Panc1 (cell line): ENCODE measurements at regions not wholly inside any gene's neighbourhood (a gene's known extent, or its start where the extent isn't known, plus 50 kb on each side); places are given as distances from the start of the nearest gene placed in this dataset.

ENCODE experiments used
- CTCF ChIP-seq: fragments of 450-650 bp; IDR thresholded peaks from 2 replicates; pipeline ENCODE4 v1.5.1; 2017; ENCODE audit warnings: mild to moderate bottlenecking
- POLR2AphosphoS5 ChIP-seq: IDR thresholded peaks from 2 replicates; pipeline ENCODE4 v1.6.1; 2012; ENCODE audit warnings: mild to moderate bottlenecking, low read depth, low read length, moderate library complexity

- no peak for TF ChIP-seq POLR2AphosphoS5
- TF ChIP-seq CTCF = no peak
Measured at GRCh38 chr4:151888367-151888866, 127.6 kb upstream of the GATB start.
